ENCODE measurements at regions not wholly inside any gene's neighbourhood (a gene's known extent, or its start where the extent isn't known, plus 50 kb on each side); places are given as distances from the start of the nearest gene placed in this dataset.
"Not testable (repeated sequence)": the region's sequence is repeated elsewhere in the genome, so short reads cannot be mapped to it uniquely, and the experiment has no call there.

GRCh38 chr20:5696011-5696559, 54.1 kb upstream of the SHLD1 start:
- Histone ChIP-seq H3K27ac (ENCODE audit: low read depth in 1 of 2, low read length in 2 of 2) (no peak overlapping the region), H3K36me3 (ENCODE audit: control insufficient read depth in 1 of 2, insufficient read depth in 2 of 2, low read length in 1 of 2) (no peaks in the 10 kb centered on the region), H3K27me3 (ENCODE audit: control insufficient read depth in 1 of 2, insufficient read depth in 2 of 2, low read length in 1 of 2) (no peaks in the 10 kb centered on the region), H3K9me3 (ENCODE audit: control insufficient read depth, low read length) (no peaks in the 10 kb centered on the region), H3K4me3 (ENCODE audit: low read length in 2 of 2) (no peak overlapping the region), H3K4me1 (ENCODE audit: control insufficient read depth in 1 of 2, insufficient read depth in 2 of 2, low read length in 2 of 2) (no peaks in the 10 kb centered on the region)
- intact Hi-C loops (cut with DNase I): no loop called here
- WGBS, 2 donors: 59 to 60% methylated on average over 7 of the region's 7 CpGs
- DNase-seq (no peak), ATAC-seq (ENCODE audit: low FRiP score) (no peak)

- ATAC-seq (ENCODE audit: low FRiP score) (no peak), DNase-seq (no peak)
- Histone ChIP-seq H3K27ac (ENCODE audit: low read depth in 1 of 2, low read length in 2 of 2) (no peak overlapping the region), H3K36me3 (ENCODE audit: control insufficient read depth in 1 of 2, insufficient read depth in 2 of 2, low read length in 1 of 2) (no peaks in the 10 kb centered on the region), H3K9me3 (ENCODE audit: control insufficient read depth, low read length) (no peaks in the 10 kb centered on the region), H3K27me3 (ENCODE audit: control insufficient read depth in 1 of 2, insufficient read depth in 2 of 2, low read length in 1 of 2) (no peaks in the 10 kb centered on the region), H3K4me1 (ENCODE audit: control insufficient read depth in 1 of 2, insufficient read depth in 2 of 2, low read length in 2 of 2) (no peaks in the 10 kb centered on the region), H3K4me3 (ENCODE audit: low read length in 2 of 2) (no peak overlapping the region)
- 87 to 90% methylated on average over 9 of the region's 9 CpGs for WGBS, 2 donors
- intact Hi-C loops (cut with DNase I): no loop called here
These were observed 58.1 kb upstream of the SHLD1 start for GRCh38 chr20:5691918-5692618.

- Histone ChIP-seq H3K4me3 (ENCODE audit: low read length in 2 of 2) (no peak overlapping the region), H3K9me3 (ENCODE audit: control insufficient read depth, low read length) (no peaks in the 10 kb centered on the region), H3K27me3 (ENCODE audit: control insufficient read depth in 1 of 2, insufficient read depth in 2 of 2, low read length in 1 of 2) (no peaks in the 10 kb centered on the region), H3K36me3 (ENCODE audit: control insufficient read depth in 1 of 2, insufficient read depth in 2 of 2, low read length in 1 of 2) (no peaks in the 10 kb centered on the region), H3K4me1 (ENCODE audit: control insufficient read depth in 1 of 2, insufficient read depth in 2 of 2, low read length in 2 of 2) (no peaks in the 10 kb centered on the region), H3K27ac (ENCODE audit: low read depth in 1 of 2, low read length in 2 of 2) (no peak overlapping the region)
- intact Hi-C loops (cut with DNase I): no loop called here
- ATAC-seq (ENCODE audit: low FRiP score) (no peak), DNase-seq (no peak)
- 76 to 81% methylated on average over 6 of the region's 6 CpGs for WGBS, 2 donors
These were observed 60.7 kb upstream of the SHLD1 start for GRCh38 chr20:5689463-5689862.

- Histone ChIP-seq H3K9me3 (ENCODE audit: control insufficient read depth, low read length) (no peaks in the 10 kb centered on the region), H3K4me3 (ENCODE audit: low read length in 2 of 2) (no peak overlapping the region), H3K27me3 (ENCODE audit: control insufficient read depth in 1 of 2, insufficient read depth in 2 of 2, low read length in 1 of 2) (no peaks in the 10 kb centered on the region), H3K4me1 (ENCODE audit: control insufficient read depth in 1 of 2, insufficient read depth in 2 of 2, low read length in 2 of 2) (no peaks in the 10 kb centered on the region), H3K36me3 (ENCODE audit: control insufficient read depth in 1 of 2, insufficient read depth in 2 of 2, low read length in 1 of 2) (no peaks in the 10 kb centered on the region), H3K27ac (ENCODE audit: low read depth in 1 of 2, low read length in 2 of 2) (no peak overlapping the region)
- ATAC-seq (ENCODE audit: low FRiP score) (no peak), DNase-seq (peak in 1 of 2 donors; percentile 54)
- intact Hi-C loops (cut with DNase I): no loop called here
- WGBS, 2 donors: 63 to 66% methylated on average over 11 to 12 of the region's 12 CpGs
These were observed 61.7 kb upstream of the SHLD1 start for GRCh38 chr20:5688431-5688972.

- 80 to 83% methylated on average over 4 of the region's 4 CpGs for WGBS, 2 donors
- no peak overlapping the region for H3K27ac ChIP-seq (ENCODE audit: low read depth in 1 of 2, low read length in 2 of 2)
These were observed 62.3 kb upstream of the SHLD1 start for GRCh38 chr20:5687884-5688283.

GRCh38 chr20:5686384-5687105, 63.7 kb upstream of the SHLD1 start:
- Histone ChIP-seq H3K9me3 (ENCODE audit: control insufficient read depth, low read length) (no peaks in the 10 kb centered on the region), H3K27ac (ENCODE audit: low read depth in 1 of 2, low read length in 2 of 2) (no peak overlapping the region), H3K4me3 (ENCODE audit: low read length in 2 of 2) (no peak overlapping the region), H3K27me3 (ENCODE audit: control insufficient read depth in 1 of 2, insufficient read depth in 2 of 2, low read length in 1 of 2) (no peaks in the 10 kb centered on the region), H3K4me1 (ENCODE audit: control insufficient read depth in 1 of 2, insufficient read depth in 2 of 2, low read length in 2 of 2) (no peaks in the 10 kb centered on the region), H3K36me3 (ENCODE audit: control insufficient read depth in 1 of 2, insufficient read depth in 2 of 2, low read length in 1 of 2) (no peaks in the 10 kb centered on the region)
- 86 to 90% methylated on average over 15 of the region's 15 CpGs for WGBS, 2 donors
- ATAC-seq (ENCODE audit: low FRiP score): no peak
- DNase-seq: no peak
- intact Hi-C loops (cut with DNase I): no loop called here

More at GRCh38 chr20:5687884-5688283, 62.3 kb upstream of the SHLD1 start:
- H3K4me1 ChIP-seq (ENCODE audit: control insufficient read depth in 1 of 2, insufficient read depth in 2 of 2, low read length in 2 of 2): no peaks in the 10 kb centered on the region
- H3K27me3 ChIP-seq (ENCODE audit: control insufficient read depth in 1 of 2, insufficient read depth in 2 of 2, low read length in 1 of 2): no peaks in the 10 kb centered on the region
- no peak for ATAC-seq (ENCODE audit: low FRiP score)
- no peak for DNase-seq
- no peak overlapping the region for H3K4me3 ChIP-seq (ENCODE audit: low read length in 2 of 2)
- no peaks in the 10 kb centered on the region for H3K36me3 ChIP-seq (ENCODE audit: control insufficient read depth in 1 of 2, insufficient read depth in 2 of 2, low read length in 1 of 2)
- intact Hi-C loops (cut with DNase I): no loop called here
- H3K9me3 ChIP-seq (ENCODE audit: control insufficient read depth, low read length): no peaks in the 10 kb centered on the region

GRCh38 chr20:5682556-5682955, 67.6 kb upstream of the SHLD1 start:
- WGBS, 2 donors: 26 to 52% methylated on average over 2 of the region's 2 CpGs
- intact Hi-C loops (cut with DNase I); H3K9me3 ChIP-seq (ENCODE audit: control insufficient read depth, low read length); DNase-seq; H3K4me1 ChIP-seq (ENCODE audit: control insufficient read depth in 1 of 2, insufficient read depth in 2 of 2, low read length in 2 of 2); H3K36me3 ChIP-seq (ENCODE audit: control insufficient read depth in 1 of 2, insufficient read depth in 2 of 2, low read length in 1 of 2); H3K4me3 ChIP-seq (ENCODE audit: low read length in 2 of 2); H3K27ac ChIP-seq (ENCODE audit: low read depth in 1 of 2, low read length in 2 of 2); ATAC-seq (ENCODE audit: low FRiP score); H3K27me3 ChIP-seq (ENCODE audit: control insufficient read depth in 1 of 2, insufficient read depth in 2 of 2, low read length in 1 of 2): not testable (repeated sequence)

GRCh38 chr20:5680192-5680591, 69.4 kb upstream of the GPCPD1 start:
- no peaks in the 10 kb centered on the region for H3K36me3 ChIP-seq (ENCODE audit: control insufficient read depth in 1 of 2, insufficient read depth in 2 of 2, low read length in 1 of 2)
- H3K9me3 ChIP-seq (ENCODE audit: control insufficient read depth, low read length): no peaks in the 10 kb centered on the region
- H3K4me1 ChIP-seq (ENCODE audit: control insufficient read depth in 1 of 2, insufficient read depth in 2 of 2, low read length in 2 of 2): no peaks in the 10 kb centered on the region
- H3K4me3 ChIP-seq (ENCODE audit: low read length in 2 of 2): no peak overlapping the region
- H3K27ac ChIP-seq (ENCODE audit: low read depth in 1 of 2, low read length in 2 of 2): no peak overlapping the region
- H3K27me3 ChIP-seq (ENCODE audit: control insufficient read depth in 1 of 2, insufficient read depth in 2 of 2, low read length in 1 of 2): no peaks in the 10 kb centered on the region
- intact Hi-C loops (cut with DNase I): no loop called here
- no peak for DNase-seq
- ATAC-seq (ENCODE audit: low FRiP score): no peak

GRCh38 chr20:5678777-5679176, 68.0 kb upstream of the GPCPD1 start:
- intact Hi-C loops (cut with DNase I): no loop called here
- WGBS, 2 donors: 76 to 79% methylated on average over 2 of the region's 2 CpGs

More at GRCh38 chr20:5678777-5679176, 68.0 kb upstream of the GPCPD1 start:
- DNase-seq (no peak), ATAC-seq (ENCODE audit: low FRiP score) (no peak)
- Histone ChIP-seq H3K4me1 (ENCODE audit: control insufficient read depth in 1 of 2, insufficient read depth in 2 of 2, low read length in 2 of 2) (no peaks in the 10 kb centered on the region), H3K27me3 (ENCODE audit: control insufficient read depth in 1 of 2, insufficient read depth in 2 of 2, low read length in 1 of 2) (no peaks in the 10 kb centered on the region), H3K36me3 (ENCODE audit: control insufficient read depth in 1 of 2, insufficient read depth in 2 of 2, low read length in 1 of 2) (no peaks in the 10 kb centered on the region), H3K4me3 (ENCODE audit: low read length in 2 of 2) (no peak overlapping the region), H3K9me3 (ENCODE audit: control insufficient read depth, low read length) (no peaks in the 10 kb centered on the region), H3K27ac (ENCODE audit: low read depth in 1 of 2, low read length in 2 of 2) (no peak overlapping the region)

All from aorta (tissue), 5 donors.